Neural cell (in vitro differentiated cells): ENCODE measurements at regions not wholly inside any gene's neighbourhood (a gene's known extent, or its start where the extent isn't known, plus 50 kb on each side); places are given as distances from the start of the nearest gene placed in this dataset.

Experiments used
- EP300 ChIP-seq: fragments of 450-650 bp; conservative IDR thresholded peaks from 2 replicates; pipeline ENCODE4 v1.6.1; 2014; ENCODE audit warnings: antibody characterized with exemption, mild to moderate bottlenecking, moderate library complexity; ENCODE audit not compliant: poor library complexity, severe bottlenecking
- EZH2 ChIP-seq: fragments of 200-600, 300-800 bp; shearing (Covaris generic), sonication (generic); IDR thresholded peaks from 2 replicates; pipeline ENCODE4 v1.6.1; 2014; ENCODE audit warnings: antibody characterized with exemption, low read length, borderline replicate concordance, mild to moderate bottlenecking; ENCODE audit not compliant: insufficient read depth, poor library complexity, severe bottlenecking
- RAD21 ChIP-seq: fragments of 450-650 bp; conservative IDR thresholded peaks from 2 replicates; pipeline ENCODE4 v1.6.1; 2014; ENCODE audit warnings: antibody characterized with exemption, mild to moderate bottlenecking, moderate library complexity
- SMC3 ChIP-seq: fragments of 450-650 bp; conservative IDR thresholded peaks from 2 replicates; pipeline ENCODE4 v1.6.1; 2014; ENCODE audit warnings: antibody characterized with exemption, mild to moderate bottlenecking, moderate library complexity; ENCODE audit not compliant: poor library complexity
- TF ChIP-seq, protein P1 (sequence below): fragments of 450-650 bp; IDR thresholded peaks from 2 replicates; pipeline ENCODE4 v1.5.1; 2014; ENCODE audit warnings: antibody characterized with exemption, mild to moderate bottlenecking, moderate library complexity; ENCODE audit not compliant: poor library complexity, severe bottlenecking
- TF ChIP-seq, protein P2 (sequence below): IDR thresholded peaks from 2 replicates; pipeline ENCODE4 v1.6.1; 2012; ENCODE audit warnings: borderline replicate concordance

GRCh38 chr11:29280452-29280851 lies 736.4 kb downstream of the KCNA4 start:
- no peak for TF ChIP-seq EP300
- TF ChIP-seq, protein P1, sequence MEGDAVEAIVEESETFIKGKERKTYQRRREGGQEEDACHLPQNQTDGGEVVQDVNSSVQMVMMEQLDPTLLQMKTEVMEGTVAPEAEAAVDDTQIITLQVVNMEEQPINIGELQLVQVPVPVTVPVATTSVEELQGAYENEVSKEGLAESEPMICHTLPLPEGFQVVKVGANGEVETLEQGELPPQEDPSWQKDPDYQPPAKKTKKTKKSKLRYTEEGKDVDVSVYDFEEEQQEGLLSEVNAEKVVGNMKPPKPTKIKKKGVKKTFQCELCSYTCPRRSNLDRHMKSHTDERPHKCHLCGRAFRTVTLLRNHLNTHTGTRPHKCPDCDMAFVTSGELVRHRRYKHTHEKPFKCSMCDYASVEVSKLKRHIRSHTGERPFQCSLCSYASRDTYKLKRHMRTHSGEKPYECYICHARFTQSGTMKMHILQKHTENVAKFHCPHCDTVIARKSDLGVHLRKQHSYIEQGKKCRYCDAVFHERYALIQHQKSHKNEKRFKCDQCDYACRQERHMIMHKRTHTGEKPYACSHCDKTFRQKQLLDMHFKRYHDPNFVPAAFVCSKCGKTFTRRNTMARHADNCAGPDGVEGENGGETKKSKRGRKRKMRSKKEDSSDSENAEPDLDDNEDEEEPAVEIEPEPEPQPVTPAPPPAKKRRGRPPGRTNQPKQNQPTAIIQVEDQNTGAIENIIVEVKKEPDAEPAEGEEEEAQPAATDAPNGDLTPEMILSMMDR, result no peak
- no peak for TF ChIP-seq RAD21
- TF ChIP-seq EZH2, result no peak
- TF ChIP-seq, protein P2, sequence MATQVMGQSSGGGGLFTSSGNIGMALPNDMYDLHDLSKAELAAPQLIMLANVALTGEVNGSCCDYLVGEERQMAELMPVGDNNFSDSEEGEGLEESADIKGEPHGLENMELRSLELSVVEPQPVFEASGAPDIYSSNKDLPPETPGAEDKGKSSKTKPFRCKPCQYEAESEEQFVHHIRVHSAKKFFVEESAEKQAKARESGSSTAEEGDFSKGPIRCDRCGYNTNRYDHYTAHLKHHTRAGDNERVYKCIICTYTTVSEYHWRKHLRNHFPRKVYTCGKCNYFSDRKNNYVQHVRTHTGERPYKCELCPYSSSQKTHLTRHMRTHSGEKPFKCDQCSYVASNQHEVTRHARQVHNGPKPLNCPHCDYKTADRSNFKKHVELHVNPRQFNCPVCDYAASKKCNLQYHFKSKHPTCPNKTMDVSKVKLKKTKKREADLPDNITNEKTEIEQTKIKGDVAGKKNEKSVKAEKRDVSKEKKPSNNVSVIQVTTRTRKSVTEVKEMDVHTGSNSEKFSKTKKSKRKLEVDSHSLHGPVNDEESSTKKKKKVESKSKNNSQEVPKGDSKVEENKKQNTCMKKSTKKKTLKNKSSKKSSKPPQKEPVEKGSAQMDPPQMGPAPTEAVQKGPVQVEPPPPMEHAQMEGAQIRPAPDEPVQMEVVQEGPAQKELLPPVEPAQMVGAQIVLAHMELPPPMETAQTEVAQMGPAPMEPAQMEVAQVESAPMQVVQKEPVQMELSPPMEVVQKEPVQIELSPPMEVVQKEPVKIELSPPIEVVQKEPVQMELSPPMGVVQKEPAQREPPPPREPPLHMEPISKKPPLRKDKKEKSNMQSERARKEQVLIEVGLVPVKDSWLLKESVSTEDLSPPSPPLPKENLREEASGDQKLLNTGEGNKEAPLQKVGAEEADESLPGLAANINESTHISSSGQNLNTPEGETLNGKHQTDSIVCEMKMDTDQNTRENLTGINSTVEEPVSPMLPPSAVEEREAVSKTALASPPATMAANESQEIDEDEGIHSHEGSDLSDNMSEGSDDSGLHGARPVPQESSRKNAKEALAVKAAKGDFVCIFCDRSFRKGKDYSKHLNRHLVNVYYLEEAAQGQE, result no peak
- TF ChIP-seq SMC3, result no peak
